ENCODE measurements at regions not wholly inside any gene's neighbourhood (a gene's known extent, or its start where the extent isn't known, plus 50 kb on each side); places are given as distances from the start of the nearest gene placed in this dataset.

- ChIA-PET POLR2A (interaction anchor here (0.7 to 1.4 kb wide), 3 partner anchors 12 to 67 kb away, joined by 3 to 4 read pairs (median 4); no protein-coding TSS in a partner anchor), CTCF (interaction anchor here (0.6 to 1.5 kb wide), 2 partner anchors 13 to 24 kb away, joined by 3 to 5 read pairs; no protein-coding TSS in a partner anchor)
- intact Hi-C loops (cut with micrococcal nuclease) = no loop called here
- Mint-ChIP-seq H3K9me3 (ENCODE audit: unreplicated experiment) (peaks cover 12% of the 10 kb centered on the region), H3K4me1 (ENCODE audit: insufficient read depth, unreplicated experiment) (peaks cover 23% of the 10 kb centered on the region), H3K27ac (ENCODE audit: low read depth, unreplicated experiment) (no peak overlapping the region), H3K4me3 (ENCODE audit: unreplicated experiment) (no peak overlapping the region), H3K27me3 (ENCODE audit: insufficient read depth, unreplicated experiment) (no peaks in the 10 kb centered on the region), H3K36me3 (ENCODE audit: insufficient read depth, unreplicated experiment) (no peaks in the 10 kb centered on the region)
- DNase-seq (ENCODE audit: unreplicated experiment) = no peak
- TF ChIP-seq, protein P1, sequence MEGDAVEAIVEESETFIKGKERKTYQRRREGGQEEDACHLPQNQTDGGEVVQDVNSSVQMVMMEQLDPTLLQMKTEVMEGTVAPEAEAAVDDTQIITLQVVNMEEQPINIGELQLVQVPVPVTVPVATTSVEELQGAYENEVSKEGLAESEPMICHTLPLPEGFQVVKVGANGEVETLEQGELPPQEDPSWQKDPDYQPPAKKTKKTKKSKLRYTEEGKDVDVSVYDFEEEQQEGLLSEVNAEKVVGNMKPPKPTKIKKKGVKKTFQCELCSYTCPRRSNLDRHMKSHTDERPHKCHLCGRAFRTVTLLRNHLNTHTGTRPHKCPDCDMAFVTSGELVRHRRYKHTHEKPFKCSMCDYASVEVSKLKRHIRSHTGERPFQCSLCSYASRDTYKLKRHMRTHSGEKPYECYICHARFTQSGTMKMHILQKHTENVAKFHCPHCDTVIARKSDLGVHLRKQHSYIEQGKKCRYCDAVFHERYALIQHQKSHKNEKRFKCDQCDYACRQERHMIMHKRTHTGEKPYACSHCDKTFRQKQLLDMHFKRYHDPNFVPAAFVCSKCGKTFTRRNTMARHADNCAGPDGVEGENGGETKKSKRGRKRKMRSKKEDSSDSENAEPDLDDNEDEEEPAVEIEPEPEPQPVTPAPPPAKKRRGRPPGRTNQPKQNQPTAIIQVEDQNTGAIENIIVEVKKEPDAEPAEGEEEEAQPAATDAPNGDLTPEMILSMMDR (IDR thresholded peaks at IDR 0.05; ENCODE audit: unreplicated experiment) = no peak
- BruUV-seq (replicated peaks) = no TSS peak
Observed at GRCh38 chr10:21196822-21197395, 299.8 kb upstream of the NEBL start.

GRCh38 chr10:21195252-21195651 is 298.1 kb upstream of the NEBL start:
- Mint-ChIP-seq H3K4me1 (ENCODE audit: insufficient read depth, unreplicated experiment) (peaks cover 29% of the 10 kb centered on the region), H3K4me3 (ENCODE audit: unreplicated experiment) (no peak overlapping the region), H3K9me3 (ENCODE audit: unreplicated experiment) (peaks cover 12% of the 10 kb centered on the region), H3K36me3 (ENCODE audit: insufficient read depth, unreplicated experiment) (no peaks in the 10 kb centered on the region), H3K27me3 (ENCODE audit: insufficient read depth, unreplicated experiment) (no peaks in the 10 kb centered on the region), H3K27ac (ENCODE audit: low read depth, unreplicated experiment) (peak overlapping the region; percentile 43)
- POLR2A ChIA-PET = interaction anchor here (0.7 to 3.0 kb wide), 10 partner anchors 10 to 309 kb away, joined by 3 to 23 read pairs (median 4); no protein-coding TSS in a partner anchor
- peak; percentile 56 for DNase-seq (ENCODE audit: unreplicated experiment)
- TF ChIP-seq, protein P1 (IDR thresholded peaks at IDR 0.05; ENCODE audit: unreplicated experiment) = no peak
- BruUV-seq (replicated peaks) = no TSS peak
- CTCF ChIA-PET = interaction anchor here (0.8 to 0.9 kb wide), 2 partner anchors 17 to 117 kb away, joined by 3 to 4 read pairs; no protein-coding TSS in a partner anchor
- intact Hi-C loops (cut with micrococcal nuclease) = no loop called here

- TF ChIP-seq, protein P1 (IDR thresholded peaks at IDR 0.05; ENCODE audit: unreplicated experiment) = no peak
- H3K27ac Mint-ChIP-seq (ENCODE audit: low read depth, unreplicated experiment) = peak overlapping the region; percentile 43
- ChIA-PET CTCF (interaction anchor here (0.8 to 1.0 kb wide), 3 partner anchors 16 to 116 kb away, joined by 3 to 4 read pairs (median 3); no protein-coding TSS in a partner anchor), POLR2A (interaction anchor here (0.6 to 3.0 kb wide), 9 partner anchors 10 to 308 kb away, joined by 3 to 23 read pairs (median 5); no protein-coding TSS in a partner anchor)
- peaks cover 12% of the 10 kb centered on the region for H3K9me3 Mint-ChIP-seq (ENCODE audit: unreplicated experiment)
- peak; percentile 86 for DNase-seq (ENCODE audit: unreplicated experiment)
- BruUV-seq (replicated peaks) = no TSS peak
- H3K27me3 Mint-ChIP-seq (ENCODE audit: insufficient read depth, unreplicated experiment) = no peaks in the 10 kb centered on the region
- peak overlapping the region; percentile 13 for H3K4me3 Mint-ChIP-seq (ENCODE audit: unreplicated experiment)
- intact Hi-C loops (cut with micrococcal nuclease) = loop anchor here (1.0 kb wide), 1 partner anchor 97 kb away; no protein-coding TSS in a partner anchor
- peaks cover 29% of the 10 kb centered on the region for H3K4me1 Mint-ChIP-seq (ENCODE audit: insufficient read depth, unreplicated experiment)
- H3K36me3 Mint-ChIP-seq (ENCODE audit: insufficient read depth, unreplicated experiment) = no peaks in the 10 kb centered on the region
Observed at GRCh38 chr10:21194510-21194993, 297.4 kb upstream of the NEBL start.

- Mint-ChIP-seq H3K4me3 (ENCODE audit: unreplicated experiment) (no peak overlapping the region), H3K4me1 (ENCODE audit: insufficient read depth, unreplicated experiment) (peaks cover 29% of the 10 kb centered on the region), H3K36me3 (ENCODE audit: insufficient read depth, unreplicated experiment) (no peaks in the 10 kb centered on the region), H3K27ac (ENCODE audit: low read depth, unreplicated experiment) (no peak overlapping the region), H3K9me3 (ENCODE audit: unreplicated experiment) (peaks cover 7% of the 10 kb centered on the region), H3K27me3 (ENCODE audit: insufficient read depth, unreplicated experiment) (no peaks in the 10 kb centered on the region)
- intact Hi-C loops (cut with micrococcal nuclease) = no loop called here
- no TSS peak for BruUV-seq (replicated peaks)
- TF ChIP-seq, protein P1 (IDR thresholded peaks at IDR 0.05; ENCODE audit: unreplicated experiment) = no peak
- POLR2A ChIA-PET = interaction anchor here (0.7 to 3.0 kb wide), 4 partner anchors 9 to 96 kb away, joined by 3 to 23 read pairs (median 9); no protein-coding TSS in a partner anchor
- CTCF ChIA-PET = interaction anchor here (0.7 to 1.0 kb wide), 2 partner anchors 65 to 86 kb away, joined by 3 read pairs; no protein-coding TSS in a partner anchor
- DNase-seq (ENCODE audit: unreplicated experiment) = no peak
Observed at GRCh38 chr10:21193196-21193595, 296.1 kb upstream of the NEBL start.

All from MCF 10A (cell line).